Natural killer cell treated with Interleukin-12 subunit alpha and Interleukin-12 subunit beta and Interleukin-15 and Interleukin-18, amount 100 ng/mL, for 72 hours (primary cell): ENCODE measurements at regions not wholly inside any gene's neighbourhood (a gene's known extent, or its start where the extent isn't known, plus 50 kb on each side); places are given as distances from the start of the nearest gene placed in this dataset.

ENCODE experiments used
- ATAC-seq, 2 donors: fragments of 150-1000 bp; cut with Tn5 transposase in 1 of 2; sonication (Bioruptor Pico), chemical (Tn5 transposase) in 1 of 2; 2 replicates each; pipeline ENCODE4 v1.10.0; 2021
- DNase-seq: peaks from one replicate; pipeline ENCODE4 v3.0.0; 2022; ENCODE audit warnings: low spot score
- H3K27ac Mint-ChIP-seq, 2 donors: 1 replicate in 1 of 2; 2 replicates in 1 of 2; pipeline ENCODE4 v1.8.0; 2022; ENCODE audit warnings: mixed read lengths in 2 of 2, mild to moderate bottlenecking in 1 of 2, moderate library complexity in 1 of 2
- H3K27me3 Mint-ChIP-seq, 2 donors: 1 replicate in 1 of 2; 2 replicates in 1 of 2; pipeline ENCODE4 v1.8.0; 2022; ENCODE audit warnings: mixed read lengths in 2 of 2
- H3K36me3 Mint-ChIP-seq: one replicate; pipeline ENCODE4 v1.8.0; 2022; ENCODE audit warnings: mixed read lengths
- H3K4me1 Mint-ChIP-seq, 2 donors: 1 replicate in 1 of 2; 2 replicates in 1 of 2; pipeline ENCODE4 v1.8.0; 2022; ENCODE audit warnings: low read depth in 2 of 2, mixed read lengths in 2 of 2, mild to moderate bottlenecking in 1 of 2
- H3K4me3 Mint-ChIP-seq: one replicate; pipeline ENCODE4 v1.8.0; 2022; ENCODE audit warnings: mixed read lengths
- H3K9me3 Mint-ChIP-seq: 2 replicates; pipeline ENCODE4 v1.8.0; 2022; ENCODE audit warnings: mixed read lengths

- peaks cover 16% of the 10 kb centered on the region for H3K36me3 Mint-ChIP-seq
- ATAC-seq = no peak
- no peak overlapping the region for H3K27ac Mint-ChIP-seq
- H3K9me3 Mint-ChIP-seq = peaks cover 17% of the 10 kb centered on the region
- no peaks in the 10 kb centered on the region for H3K27me3 Mint-ChIP-seq
- DNase-seq = no peak
- no peaks in the 10 kb centered on the region for H3K4me1 Mint-ChIP-seq
- H3K4me3 Mint-ChIP-seq = no peak overlapping the region
These were observed 1162.5 kb upstream of the PRMT6 start for GRCh38 chr1:105894006-105894405.

- Mint-ChIP-seq H3K4me1 (no peaks in the 10 kb centered on the region), H3K4me3 (no peak overlapping the region), H3K27ac (no peak overlapping the region), H3K9me3 (peaks cover 24% of the 10 kb centered on the region), H3K36me3 (no peaks in the 10 kb centered on the region), H3K27me3 (no peaks in the 10 kb centered on the region)
- ATAC-seq = no peak
- DNase-seq = no peak
These were observed 1146.7 kb upstream of the PRMT6 start for GRCh38 chr1:105909811-105910210.

GRCh38 chr1:105914403-105914802, 1142.1 kb upstream of the PRMT6 start:
- H3K36me3 Mint-ChIP-seq = no peaks in the 10 kb centered on the region
- peaks cover 16% of the 10 kb centered on the region for H3K9me3 Mint-ChIP-seq
- H3K27ac Mint-ChIP-seq = no peak overlapping the region
- H3K4me1 Mint-ChIP-seq = no peaks in the 10 kb centered on the region
- no peak for ATAC-seq
- no peaks in the 10 kb centered on the region for H3K27me3 Mint-ChIP-seq
- H3K4me3 Mint-ChIP-seq = no peak overlapping the region
- DNase-seq = no peak

- no peak for ATAC-seq
- Mint-ChIP-seq H3K27me3 (no peaks in the 10 kb centered on the region), H3K4me1 (no peaks in the 10 kb centered on the region), H3K36me3 (peaks cover 10% of the 10 kb centered on the region), H3K27ac (no peak overlapping the region), H3K9me3 (peaks cover 19% of the 10 kb centered on the region), H3K4me3 (no peak overlapping the region)
- DNase-seq = no peak
These were observed 1121.7 kb upstream of the PRMT6 start for GRCh38 chr1:105934806-105935205.

GRCh38 chr1:105964879-105965278, 1091.6 kb upstream of the PRMT6 start:
- H3K36me3 Mint-ChIP-seq = no peaks in the 10 kb centered on the region
- DNase-seq (no peak), ATAC-seq (no peak)
- H3K27me3 Mint-ChIP-seq = no peaks in the 10 kb centered on the region
- H3K4me1 Mint-ChIP-seq = no peaks in the 10 kb centered on the region
- H3K4me3 Mint-ChIP-seq = no peak overlapping the region
- peaks cover 9% of the 10 kb centered on the region for H3K9me3 Mint-ChIP-seq
- no peak overlapping the region for H3K27ac Mint-ChIP-seq

GRCh38 chr1:105997516-105997915, 1059.0 kb upstream of the PRMT6 start:
- no peaks in the 10 kb centered on the region for H3K4me1 Mint-ChIP-seq
- peaks cover 4% of the 10 kb centered on the region for H3K36me3 Mint-ChIP-seq
- no peak for DNase-seq
- no peak overlapping the region for H3K4me3 Mint-ChIP-seq
- no peaks in the 10 kb centered on the region for H3K27me3 Mint-ChIP-seq
- H3K27ac Mint-ChIP-seq = no peak overlapping the region
- ATAC-seq = no peak
- H3K9me3 Mint-ChIP-seq = peaks cover 14% of the 10 kb centered on the region

- DNase-seq (no peak), ATAC-seq (no peak)
- no peaks in the 10 kb centered on the region for H3K4me1 Mint-ChIP-seq
- H3K36me3 Mint-ChIP-seq = no peaks in the 10 kb centered on the region
- no peak overlapping the region for H3K27ac Mint-ChIP-seq
- no peaks in the 10 kb centered on the region for H3K27me3 Mint-ChIP-seq
- no peak overlapping the region for H3K4me3 Mint-ChIP-seq
- peaks cover 10% of the 10 kb centered on the region for H3K9me3 Mint-ChIP-seq
These were observed 1034.1 kb upstream of the PRMT6 start for GRCh38 chr1:106022312-106022902.

- Mint-ChIP-seq H3K9me3 (peaks cover 3% of the 10 kb centered on the region), H3K4me1 (no peaks in the 10 kb centered on the region), H3K27ac (no peak overlapping the region), H3K4me3 (no peak overlapping the region), H3K36me3 (no peaks in the 10 kb centered on the region), H3K27me3 (no peaks in the 10 kb centered on the region)
- ATAC-seq (no peak), DNase-seq (no peak)
These were observed 1028.6 kb upstream of the PRMT6 start for GRCh38 chr1:106027871-106028270.

- DNase-seq (no peak), ATAC-seq (no peak)
- Mint-ChIP-seq H3K27ac (no peak overlapping the region), H3K36me3 (peaks cover 5% of the 10 kb centered on the region), H3K27me3 (no peaks in the 10 kb centered on the region), H3K4me3 (no peak overlapping the region), H3K9me3 (peaks cover 20% of the 10 kb centered on the region), H3K4me1 (no peaks in the 10 kb centered on the region)
These were observed 1018.9 kb upstream of the PRMT6 start for GRCh38 chr1:106037526-106037925.

- Mint-ChIP-seq H3K27me3 (no peaks in the 10 kb centered on the region), H3K4me1 (no peaks in the 10 kb centered on the region), H3K36me3 (peaks cover 5% of the 10 kb centered on the region), H3K27ac (no peak overlapping the region), H3K9me3 (peaks cover 25% of the 10 kb centered on the region), H3K4me3 (no peak overlapping the region)
- no peak for ATAC-seq
- DNase-seq = no peak
These were observed 1018.2 kb upstream of the PRMT6 start for GRCh38 chr1:106038260-106038659.

GRCh38 chr1:106043971-106044370, 1012.5 kb upstream of the PRMT6 start:
- peaks cover 12% of the 10 kb centered on the region for H3K36me3 Mint-ChIP-seq
- H3K9me3 Mint-ChIP-seq = peaks cover 18% of the 10 kb centered on the region
- ATAC-seq (no peak), DNase-seq (no peak)
- no peak overlapping the region for H3K27ac Mint-ChIP-seq
- H3K4me3 Mint-ChIP-seq = no peak overlapping the region
- no peaks in the 10 kb centered on the region for H3K4me1 Mint-ChIP-seq
- no peaks in the 10 kb centered on the region for H3K27me3 Mint-ChIP-seq

- peaks cover 7% of the 10 kb centered on the region for H3K36me3 Mint-ChIP-seq
These were observed 1009.3 kb upstream of the PRMT6 start for GRCh38 chr1:106047210-106047609.

GRCh38 chr1:106049595-106049994, 1006.9 kb upstream of the PRMT6 start:
- no peak overlapping the region for H3K27ac Mint-ChIP-seq
- no peak for DNase-seq
- no peaks in the 10 kb centered on the region for H3K4me1 Mint-ChIP-seq
- peaks cover 5% of the 10 kb centered on the region for H3K36me3 Mint-ChIP-seq
- ATAC-seq = no peak
- peaks cover 19% of the 10 kb centered on the region for H3K9me3 Mint-ChIP-seq
- H3K27me3 Mint-ChIP-seq = no peaks in the 10 kb centered on the region
- no peak overlapping the region for H3K4me3 Mint-ChIP-seq

More at GRCh38 chr1:106047210-106047609, 1009.3 kb upstream of the PRMT6 start:
- H3K4me3 Mint-ChIP-seq = no peak overlapping the region
- H3K4me1 Mint-ChIP-seq = no peaks in the 10 kb centered on the region
- peaks cover 24% of the 10 kb centered on the region for H3K9me3 Mint-ChIP-seq
- DNase-seq (no peak), ATAC-seq (no peak)
- no peaks in the 10 kb centered on the region for H3K27me3 Mint-ChIP-seq
- H3K27ac Mint-ChIP-seq = no peak overlapping the region

GRCh38 chr1:106055855-106056254, 1000.6 kb upstream of the PRMT6 start:
- DNase-seq = no peak
- H3K27ac Mint-ChIP-seq = no peak overlapping the region
- no peak for ATAC-seq
- H3K27me3 Mint-ChIP-seq = no peaks in the 10 kb centered on the region
- H3K4me1 Mint-ChIP-seq = no peaks in the 10 kb centered on the region
- no peak overlapping the region for H3K4me3 Mint-ChIP-seq
- H3K36me3 Mint-ChIP-seq = peaks cover 5% of the 10 kb centered on the region
- H3K9me3 Mint-ChIP-seq = peaks cover 26% of the 10 kb centered on the region
